Endometrial microvascular endothelial cells (primary cell): ENCODE measurements at regions not wholly inside any gene's neighbourhood (a gene's known extent, or its start where the extent isn't known, plus 50 kb on each side); places are given as distances from the start of the nearest gene placed in this dataset.
"Not testable (repeated sequence)": the region's sequence is repeated elsewhere in the genome, so short reads cannot be mapped to it uniquely, and the experiment has no call there.

Experiments used
- in situ Hi-C: cut with HindIII; loops from 2 replicates; pipeline ENCODE4 v1.10.0; 2017; ENCODE audit warnings: low sequenced_read_pairs, low pct_unique_long_range_greater_than_20kb; ENCODE audit errors: inconsistent ontology term

DNA sequence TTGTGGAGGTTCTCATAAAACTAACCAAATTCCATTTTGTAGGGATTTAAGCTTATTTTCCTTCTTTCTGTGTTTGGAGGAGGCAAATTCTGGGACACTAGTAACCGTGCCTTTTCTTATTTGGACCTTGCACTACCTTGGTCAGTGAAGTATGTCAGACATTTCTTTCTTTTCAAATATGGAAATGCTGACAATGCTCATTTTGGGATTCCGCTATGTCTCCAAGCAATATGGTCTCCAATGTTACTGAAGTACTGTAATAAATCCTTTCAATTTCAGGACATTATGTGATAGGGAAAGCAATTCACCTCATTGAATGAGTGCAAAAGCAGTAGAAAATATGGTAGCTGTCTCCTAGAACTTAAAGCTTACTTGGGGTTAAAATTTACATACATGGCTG is 372.3 kb downstream of the HLX start:
- in situ Hi-C loops = no loop called here

- in situ Hi-C loops = no loop called here
Observed at GRCh38 chr1:221254813-221255212, 375.6 kb downstream of the HLX start.

- in situ Hi-C loops = no loop called here
Observed at GRCh38 chr1:221256773-221257172, 377.5 kb downstream of the HLX start.

DNA sequence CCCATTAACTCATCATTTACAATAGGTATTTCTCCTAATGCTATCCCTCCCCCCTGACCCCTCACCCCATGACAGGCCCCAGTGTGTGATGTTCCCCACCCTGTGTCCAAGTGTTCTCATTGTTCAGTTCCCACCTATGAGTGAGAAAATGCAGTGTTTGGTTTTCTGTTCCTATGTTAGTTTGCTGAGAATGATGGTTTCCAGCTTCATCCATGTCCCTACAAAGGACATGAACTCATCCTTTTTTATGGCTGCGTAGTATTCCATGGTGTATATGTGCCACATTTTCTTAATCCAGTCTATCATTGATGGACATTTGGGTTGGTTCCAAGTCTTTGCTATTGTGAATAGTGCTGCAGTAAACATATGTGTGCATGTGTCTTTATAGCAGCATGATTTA is 378.3 kb downstream of the HLX start:
- in situ Hi-C loops = not testable (repeated sequence)

DNA sequence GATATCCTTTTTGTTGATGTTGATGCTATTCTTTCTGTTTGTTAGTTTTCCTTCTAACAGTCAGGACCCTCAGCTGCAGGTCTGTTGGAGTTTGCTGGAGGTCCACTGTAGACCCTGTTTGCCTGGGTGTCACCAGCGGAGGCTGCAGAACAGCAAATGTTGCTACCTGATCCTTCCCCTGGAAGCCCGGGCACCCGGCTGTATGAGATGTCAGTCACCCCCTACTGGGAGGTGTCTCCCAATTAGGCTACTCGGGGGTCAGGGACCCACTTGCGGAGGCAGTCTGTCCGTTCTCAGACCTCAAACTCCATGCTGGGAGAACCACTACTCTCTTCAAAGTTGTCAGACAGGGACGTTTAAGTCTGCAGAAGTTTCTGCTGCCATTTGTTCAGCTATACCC is 383.4 kb downstream of the HLX start:
- in situ Hi-C loops = loop anchor here (10.0 kb wide), 1 partner anchor 172 kb away; no protein-coding TSS in a partner anchor

DNA sequence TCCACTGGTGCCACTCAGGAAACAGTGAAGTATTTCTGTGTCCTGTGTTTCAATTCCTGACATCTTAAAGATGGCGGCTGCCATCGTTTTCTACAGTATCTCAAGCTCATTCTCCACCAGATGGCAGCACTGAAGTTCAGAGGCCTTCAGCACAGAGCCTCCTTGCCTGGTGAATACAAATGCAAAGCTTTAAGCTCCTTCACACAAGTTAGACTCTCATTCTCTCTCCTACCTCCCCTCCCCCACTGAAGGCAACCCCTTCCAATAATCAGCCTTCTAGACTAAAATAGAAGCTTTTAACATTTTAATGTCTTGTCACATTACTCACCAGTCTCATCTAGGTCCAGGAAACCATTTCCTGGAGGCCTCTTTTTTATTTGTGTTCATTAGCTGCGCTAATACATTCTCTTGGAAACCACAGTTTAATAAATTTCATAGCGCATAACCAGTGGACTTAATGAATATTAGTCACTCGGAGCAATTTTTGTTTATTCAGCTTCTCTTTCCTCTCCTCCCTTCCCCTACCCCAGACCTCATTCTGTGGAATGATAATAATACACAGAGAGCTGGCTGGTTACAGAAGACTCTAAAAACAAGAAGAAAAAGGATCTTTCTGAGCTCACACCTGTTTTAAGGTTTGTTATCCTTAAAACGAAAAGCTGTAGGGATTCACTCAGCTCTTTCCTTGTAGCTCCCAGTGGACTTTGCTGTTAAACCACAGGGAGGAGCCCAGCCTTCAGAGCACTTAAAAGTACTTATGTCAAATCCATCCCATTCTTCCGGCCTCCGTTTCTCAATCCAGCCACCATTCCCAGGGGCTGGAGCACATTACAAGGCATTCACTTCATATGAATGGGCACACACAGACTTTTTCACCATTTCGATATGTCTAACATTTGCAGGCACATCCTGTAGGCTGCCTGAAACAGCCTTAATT is 384.9 kb downstream of the HLX start:
- in situ Hi-C loops = loop anchor here (10.0 kb wide), 1 partner anchor 171 kb away; no protein-coding TSS in a partner anchor

DNA sequence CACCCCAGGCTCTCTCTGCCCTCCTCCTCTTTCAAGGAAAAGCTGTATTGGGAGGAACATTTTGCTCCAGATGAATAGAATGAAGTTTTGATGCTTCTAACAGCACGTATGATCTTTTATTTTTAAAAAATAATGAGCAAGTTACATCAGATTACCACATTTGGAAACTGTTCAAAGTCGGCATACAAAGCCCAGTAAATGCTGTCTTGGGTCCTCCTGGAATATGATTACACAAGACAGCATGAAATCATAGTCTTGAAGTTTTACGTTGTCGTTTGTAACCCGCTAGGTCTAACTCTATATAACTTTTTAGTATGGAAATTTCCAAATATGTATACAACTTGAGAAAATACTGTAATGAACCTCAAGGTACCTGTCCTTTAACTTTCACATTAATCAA is 385.6 kb downstream of the HLX start:
- in situ Hi-C loops = loop anchor here (10.0 kb wide), 1 partner anchor 170 kb away; no protein-coding TSS in a partner anchor

DNA sequence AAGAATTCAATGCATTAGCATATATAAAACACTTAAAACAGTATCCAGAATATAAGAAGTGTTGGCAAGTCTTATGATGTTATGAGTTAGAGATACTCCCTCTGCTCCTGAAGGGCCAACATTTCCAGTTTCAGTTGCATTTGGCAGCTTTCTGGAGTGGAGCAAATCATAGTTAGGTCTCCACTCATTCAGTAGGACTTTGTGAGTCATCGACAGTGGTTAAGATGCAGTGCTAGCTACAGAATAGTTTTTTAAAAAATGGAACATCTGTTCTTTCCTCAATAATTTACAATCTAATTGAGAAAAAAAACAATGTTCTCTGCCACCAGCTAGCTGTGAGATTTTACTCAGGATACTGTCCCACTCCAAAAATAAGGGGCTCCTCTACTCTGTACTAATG is 389.1 kb downstream of the HLX start:
- in situ Hi-C loops = loop anchor here (10.0 kb wide), 1 partner anchor 167 kb away; no protein-coding TSS in a partner anchor

- in situ Hi-C loops = no loop called here
Observed at GRCh38 chr1:221271701-221272100, 392.5 kb downstream of the HLX start.

DNA sequence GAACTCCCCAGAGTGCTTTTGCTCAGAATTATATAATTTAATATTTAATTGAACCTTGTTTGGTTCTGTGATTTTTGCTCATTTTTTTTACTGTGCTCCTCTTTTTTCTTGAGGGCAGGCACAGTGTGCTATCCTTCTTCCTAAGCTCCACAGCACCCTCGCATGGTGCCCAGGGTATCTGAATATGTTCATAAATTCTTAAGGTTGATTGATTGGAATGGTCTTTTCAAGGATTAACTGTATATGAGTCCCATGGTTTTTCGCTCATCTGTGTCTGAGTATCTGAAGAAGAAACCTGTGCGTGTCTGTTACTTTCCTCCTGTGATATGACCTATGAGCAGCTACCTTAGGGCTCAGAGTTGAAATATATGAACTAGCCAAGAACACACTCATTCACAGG is 393.7 kb downstream of the HLX start:
- in situ Hi-C loops = no loop called here

DNA sequence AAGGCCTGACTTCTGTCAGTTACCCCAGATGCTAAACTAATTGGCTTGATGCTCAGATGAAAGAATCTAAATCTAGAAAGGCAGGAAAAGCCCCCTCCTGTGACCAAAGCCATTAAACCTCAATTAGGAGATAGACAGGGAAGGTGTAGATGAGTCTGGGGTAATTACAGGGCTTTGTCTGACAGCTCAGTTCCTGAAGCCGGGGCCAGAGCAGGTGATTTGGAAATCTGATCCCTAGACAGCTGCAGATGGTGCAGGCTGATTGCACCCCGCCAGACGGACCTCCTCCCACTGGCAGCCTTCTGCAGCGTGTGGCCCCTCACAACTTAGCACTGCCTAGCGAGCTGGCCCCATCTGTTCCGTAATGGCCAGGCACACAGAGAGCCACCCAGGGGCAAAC is 395.1 kb downstream of the HLX start:
- in situ Hi-C loops = no loop called here

DNA sequence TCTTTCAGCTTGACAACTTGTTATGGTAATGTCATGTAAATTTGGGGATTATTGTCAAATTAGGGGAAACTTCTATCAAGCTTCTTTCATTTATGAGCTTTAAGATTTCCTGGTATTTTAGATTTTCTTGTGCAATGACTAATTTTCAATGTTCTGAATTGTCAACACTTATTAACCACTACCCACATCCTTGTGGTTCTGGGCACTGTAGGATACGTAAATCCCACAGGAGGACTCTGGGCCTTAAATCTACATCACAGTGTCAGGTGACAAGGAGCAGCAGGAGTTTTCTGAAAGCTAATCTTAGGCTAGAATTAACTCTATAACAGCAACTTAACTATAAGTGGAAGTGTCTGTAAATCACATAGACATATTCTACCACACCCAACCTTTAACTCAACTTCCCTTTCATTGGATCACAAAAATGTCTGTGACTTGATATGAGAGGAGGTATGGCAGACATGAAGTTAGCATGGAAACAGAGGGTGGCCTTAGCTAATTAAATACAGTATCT is 397.7 kb downstream of the HLX start:
- in situ Hi-C loops = no loop called here

- in situ Hi-C loops = no loop called here
Observed at GRCh38 chr1:221279146-221279545, 399.9 kb downstream of the HLX start.

DNA sequence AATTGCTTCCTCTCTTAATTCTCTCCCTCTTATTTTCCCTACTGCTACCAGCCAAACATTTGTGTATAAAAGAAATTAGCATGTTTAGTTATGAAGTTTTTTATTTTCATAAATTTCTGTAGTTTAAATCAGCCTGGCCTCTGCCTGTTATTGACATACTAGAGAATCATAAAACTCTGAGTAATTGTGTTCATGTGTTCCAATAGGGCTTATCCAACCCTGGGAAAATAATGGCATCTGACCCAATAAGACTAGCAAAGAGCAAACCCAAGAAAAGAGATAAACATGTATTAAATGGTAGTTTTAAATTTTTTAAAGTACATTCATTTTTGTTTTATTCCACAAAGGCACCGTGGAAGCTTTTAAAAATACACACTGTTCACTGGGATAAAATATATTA is 404.3 kb downstream of the HLX start:
- in situ Hi-C loops = no loop called here

GRCh38 chr1:221284028-221284427 is 404.8 kb downstream of the HLX start:
- in situ Hi-C loops = no loop called here

GRCh38 chr1:221284991-221285390 is 405.7 kb downstream of the HLX start:
- in situ Hi-C loops = not testable (repeated sequence)

DNA sequence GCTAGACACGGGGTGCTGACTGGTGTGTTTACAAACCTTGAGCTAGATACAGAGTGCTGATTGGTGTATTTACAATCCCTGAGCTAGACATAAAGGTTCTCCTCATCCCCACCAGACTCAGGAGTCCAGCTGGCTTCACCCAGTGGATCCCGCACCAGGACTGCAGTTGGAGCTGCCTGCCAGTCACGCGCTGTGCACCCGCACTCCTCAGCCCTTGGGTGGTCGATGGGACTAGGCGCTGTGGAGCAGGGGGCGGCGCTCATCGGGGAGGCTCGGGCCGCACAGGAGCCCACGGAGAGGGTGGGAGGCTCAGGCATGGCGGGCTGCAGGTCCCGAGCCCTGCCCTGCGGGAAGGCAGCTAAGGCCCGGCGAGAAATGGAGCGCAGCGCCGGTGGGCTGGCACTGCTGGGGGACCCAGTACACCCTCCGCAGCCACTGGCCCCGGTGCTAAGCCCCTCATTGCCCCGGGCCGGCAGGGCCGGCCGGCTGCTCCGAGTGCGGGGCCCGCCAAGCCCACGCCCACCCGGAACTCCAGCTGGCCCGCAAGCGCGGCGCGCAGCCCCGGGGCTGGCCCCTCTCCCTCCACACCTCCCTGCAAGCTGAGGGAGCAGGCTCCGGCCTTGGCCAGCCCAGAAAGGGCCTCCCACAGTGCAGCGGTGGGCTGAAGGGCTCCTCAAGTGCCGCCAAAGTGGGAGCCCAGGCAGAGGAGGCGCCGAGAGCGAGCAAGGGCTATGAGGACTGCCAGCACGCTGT is 406.4 kb downstream of the HLX start:
- in situ Hi-C loops = not testable (repeated sequence)

DNA sequence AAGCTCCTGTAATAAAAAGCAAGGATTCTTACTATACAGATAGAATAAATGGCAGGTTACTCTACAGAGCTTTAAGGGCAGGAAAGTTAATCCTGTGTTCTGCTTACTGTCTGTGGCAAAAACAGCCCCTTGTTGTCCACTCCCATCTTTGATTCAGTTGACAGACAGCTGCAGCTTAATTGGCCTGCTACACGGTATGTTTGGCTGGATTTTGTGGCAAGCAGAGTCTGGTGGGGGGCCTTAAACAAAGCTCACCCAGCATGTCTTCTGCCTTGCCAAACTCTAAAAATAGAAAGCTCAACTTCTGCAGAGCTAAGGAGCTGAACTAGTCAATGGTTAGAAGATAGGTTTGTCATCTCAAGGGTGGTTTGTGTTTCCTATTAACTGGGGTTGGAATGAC is 407.2 kb downstream of the HLX start:
- in situ Hi-C loops = no loop called here

DNA sequence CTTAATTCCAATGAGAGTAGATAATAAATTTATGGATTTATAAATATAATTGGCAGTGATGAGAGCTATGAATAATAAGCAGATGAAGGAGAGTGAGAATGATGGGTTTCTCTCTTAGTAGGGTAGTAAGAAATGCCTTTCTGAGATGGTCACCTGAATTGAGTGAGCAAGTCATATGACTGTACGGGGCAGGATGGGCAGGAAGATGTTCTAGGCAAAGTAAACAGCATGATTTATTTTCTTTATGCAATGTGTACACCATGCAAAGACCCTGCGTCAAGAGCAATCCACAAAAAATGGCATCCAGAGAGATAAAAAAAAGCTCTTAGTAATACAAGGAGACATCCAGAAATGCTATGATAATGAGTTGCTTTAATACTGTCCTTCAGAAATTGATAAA is 409.9 kb downstream of the HLX start:
- in situ Hi-C loops = no loop called here

DNA sequence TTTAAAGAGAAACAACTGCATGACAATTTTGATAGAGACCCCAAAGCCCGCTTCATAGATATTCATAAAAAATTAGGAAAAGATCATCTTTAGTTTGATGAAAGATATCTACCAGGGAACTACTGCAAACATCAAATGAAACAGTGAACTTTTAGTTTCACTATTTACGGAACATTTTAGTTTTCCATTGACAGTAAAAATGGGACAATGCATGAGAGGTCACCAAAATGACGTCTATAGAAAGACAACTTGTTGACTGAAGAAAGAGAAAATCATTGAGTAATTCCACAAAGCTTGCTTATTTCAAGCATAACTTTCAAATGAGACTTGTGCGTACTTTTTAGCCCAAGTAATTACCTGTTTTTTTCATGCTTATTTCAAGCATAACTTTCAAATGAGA is 411.4 kb downstream of the HLX start:
- in situ Hi-C loops = no loop called here
